B cell (primary cell): ENCODE measurements at regions not wholly inside any gene's neighbourhood (a gene's known extent, or its start where the extent isn't known, plus 50 kb on each side); places are given as distances from the start of the nearest gene placed in this dataset.

ENCODE experiments used
- ATAC-seq: fragments of 200-7000 bp; cut with Tn5 transposase; one replicate; pipeline ENCODE4 v1.10.0; 2021; ENCODE audit warnings: low read depth, mild to moderate bottlenecking, moderate number of reproducible peaks, moderate library complexity
- CTCF ChIA-PET: fragments of 350-600 bp; sonication (Branson Sonifier 250); formaldehyde crosslinking; loops from one replicate; lab custom pipeline; 2021; ENCODE audit warnings: antibody characterized with exemption, inconsistent platforms; lab: Charles Lee
- POLR2A ChIA-PET: fragments of 350-600 bp; sonication (Branson Sonifier 250); formaldehyde crosslinking; loops from one replicate; lab custom pipeline; 2021; ENCODE audit warnings: antibody characterized with exemption; lab: Charles Lee
- DNase-seq: peaks from one replicate; pipeline ENCODE4 v3.0.0; 2013
- H2AFZ ChIP-seq: 2 replicates; pipeline ENCODE4 v1.6.1; 2012; ENCODE audit warnings: mild to moderate bottlenecking, low read depth, low read length; ENCODE audit not compliant: insufficient read depth, poor library complexity, severe bottlenecking
- H3K27ac ChIP-seq, 2 donors: 1 replicate in 1 of 2; 2 replicates in 1 of 2; pipeline ENCODE4 v1.5.1; 2012 to 2013; ENCODE audit warnings: low read length in 2 of 2, mild to moderate bottlenecking in 2 of 2, moderate library complexity in 1 of 2
- H3K27me3 ChIP-seq, 4 experiments: fragments of 200-600 bp in 1 of 4; sonication (generic) in 1 of 4; replicated peaks in 1 of 4; 1 replicate in 2 of 4; 2 replicates in 2 of 4; pipeline versions ENCODE4 v1.6.1 to v1.7.0; 2013 to 2016; ENCODE audit warnings: low read length in 3 of 4, mild to moderate bottlenecking in 2 of 4, mixed read lengths in 1 of 4, moderate library complexity in 1 of 4; ENCODE audit not compliant: insufficient read depth in 4 of 4, control insufficient read depth in 3 of 4; ENCODE audit errors: control extremely low read depth in 1 of 4
- H3K36me3 ChIP-seq, 2 experiments: replicated peaks in 1 of 2; 1 replicate in 1 of 2; 2 replicates in 1 of 2; pipeline versions ENCODE4 v1.6.1 to v1.7.1; 2013; ENCODE audit warnings: low read length in 1 of 2; ENCODE audit not compliant: insufficient read depth in 2 of 2, control insufficient read depth in 1 of 2; ENCODE audit errors: control extremely low read depth in 1 of 2, extremely low read depth in 1 of 2
- H3K4me1 ChIP-seq, 2 donors: fragments of 200-600 bp in 1 of 2; sonication (generic) in 1 of 2; 1 replicate in 1 of 2; 2 replicates in 1 of 2; pipeline versions ENCODE4 v1.5.1 to v1.6.1; 2013 to 2017; ENCODE audit warnings: low read length in 2 of 2; ENCODE audit not compliant: control insufficient read depth in 2 of 2, insufficient read depth in 2 of 2
- H3K4me2 ChIP-seq: replicated peaks from 2 replicates; pipeline ENCODE3; 2012; ENCODE audit warnings: mild to moderate bottlenecking, low read depth, low read length; ENCODE audit not compliant: poor library complexity, severe bottlenecking
- H3K4me3 ChIP-seq, 5 experiments: fragments of 200-600 bp in 1 of 5; sonication (generic) in 1 of 5; 1 replicate in 3 of 5; 2 replicates in 2 of 5; pipeline versions ENCODE4 v1.5.1 to v1.7.0; 2011 to 2016; ENCODE audit warnings: low read length in 4 of 5, mild to moderate bottlenecking in 4 of 5, low read depth in 2 of 5, control low read depth in 1 of 5, moderate library complexity in 1 of 5; ENCODE audit not compliant: insufficient read depth in 1 of 5; ENCODE audit errors: control extremely low read depth in 1 of 5, extremely low read depth in 1 of 5
- H3K79me2 ChIP-seq: fragments of 200-600 bp; sonication (generic); one replicate; pipeline ENCODE4 v1.6.0; 2016; ENCODE audit warnings: low read length; ENCODE audit not compliant: control insufficient read depth, insufficient read depth
- H3K9ac ChIP-seq: fragments of 200-600 bp; sonication (generic); 2 replicates; pipeline ENCODE4 v1.6.1; 2017; ENCODE audit warnings: mild to moderate bottlenecking, low read length, moderate library complexity
- H3K9me3 ChIP-seq, 3 donors: one replicate each; pipeline versions ENCODE4 v1.6.1 to v1.7.1; 2013; ENCODE audit warnings: low read length in 2 of 3; ENCODE audit not compliant: control insufficient read depth in 2 of 3, insufficient read depth in 1 of 3; ENCODE audit errors: control extremely low read depth in 1 of 3
- H4K20me1 ChIP-seq: 2 replicates; pipeline ENCODE4 v1.6.0; 2012; ENCODE audit warnings: mild to moderate bottlenecking, low read length; ENCODE audit not compliant: insufficient read depth, control insufficient read depth, poor library complexity, severe bottlenecking
- H3K27ac Mint-ChIP-seq: one replicate; pipeline ENCODE4 v1.8.0; 2021; ENCODE audit warnings: mixed read lengths
- H3K27me3 Mint-ChIP-seq: one replicate; pipeline ENCODE4 v1.8.0; 2021; ENCODE audit warnings: mixed read lengths
- H3K4me1 Mint-ChIP-seq: one replicate; pipeline ENCODE4 v1.8.0; 2021; ENCODE audit warnings: mixed read lengths
- H3K4me3 Mint-ChIP-seq: one replicate; pipeline ENCODE4 v1.8.0; 2021; ENCODE audit warnings: mixed read lengths
- H3K9me3 Mint-ChIP-seq: one replicate; pipeline ENCODE4 v1.8.0; 2022; ENCODE audit warnings: mixed read lengths; ENCODE audit not compliant: insufficient read depth
- CTCF ChIP-seq: fragments of 200-600 bp; IDR thresholded peaks from one replicate; pipeline ENCODE4 v1.8.0; 2022; ENCODE audit warnings: antibody characterized with exemption, mild to moderate bottlenecking
- EZH2 ChIP-seq: IDR thresholded peaks from 2 replicates; pipeline ENCODE4 v1.6.1; 2012; ENCODE audit warnings: borderline replicate concordance, low read depth, mild to moderate bottlenecking, moderate library complexity, low read length; ENCODE audit not compliant: insufficient read depth, poor library complexity, severe bottlenecking
- WGBS: methylation state at CpG from one replicate; pipeline ENCODE4 v1.1.5; 2013; ENCODE audit warnings: missing lambda C conversion rate; ENCODE audit not compliant: insufficient coverage; 5-methylcytosine and 5-hydroxymethylcytosine counted together
- intact Hi-C: fragments of 100-400 bp; cut with micrococcal nuclease; formaldehyde crosslinking; loops from one replicate; pipeline ENCODE4 v1.10.0; 2022

- H3K27ac ChIP-seq: no peak overlapping the region
- intact Hi-C loops: no loop called here
Measured at GRCh38 chr6:90703336-90703735, 116.5 kb upstream of the MAP3K7 start.

GRCh38 chr6:90701926-90702325, 115.1 kb upstream of the MAP3K7 start:
- H3K4me1 Mint-ChIP-seq: peaks cover 4% of the 10 kb centered on the region
- no peak for ATAC-seq
- Histone ChIP-seq H4K20me1 (no peaks in the 10 kb centered on the region), H3K36me3 (no peaks in the 10 kb centered on the region), H2AFZ (no peak overlapping the region), H3K27me3 (no peaks in the 10 kb centered on the region), H3K4me2 (no peak overlapping the region), H3K4me1 (no peaks in the 10 kb centered on the region), H3K27ac (no peak overlapping the region), H3K4me3 (no peak overlapping the region), H3K9me3 (no peaks in the 10 kb centered on the region), H3K79me2 (no peaks in the 10 kb centered on the region), H3K9ac (no peak overlapping the region)
- intact Hi-C loops: no loop called here
- DNase-seq: no peak
- no peak overlapping the region for H3K27ac Mint-ChIP-seq
- ChIA-PET POLR2A (no interaction called here), CTCF (no interaction called here)
- no peak overlapping the region for H3K4me3 Mint-ChIP-seq
- no peak for TF ChIP-seq EZH2
- TF ChIP-seq CTCF: no peak
- H3K9me3 Mint-ChIP-seq: no peaks in the 10 kb centered on the region
- H3K27me3 Mint-ChIP-seq: peaks cover 6% of the 10 kb centered on the region
- no CpG with 5 or more reads among the region's 1 CpG for WGBS

More at GRCh38 chr6:90703336-90703735, 116.5 kb upstream of the MAP3K7 start:
- H3K36me3 ChIP-seq: no peaks in the 10 kb centered on the region
- no peaks in the 10 kb centered on the region for H3K9me3 Mint-ChIP-seq
- H4K20me1 ChIP-seq: no peaks in the 10 kb centered on the region
- 94% methylated on average over 6 of the region's 7 CpGs for WGBS
- no peaks in the 10 kb centered on the region for H3K4me1 ChIP-seq
- H3K4me3 Mint-ChIP-seq: no peak overlapping the region
- peaks cover 7% of the 10 kb centered on the region for H3K27me3 Mint-ChIP-seq
- no peak for DNase-seq
- ATAC-seq: no peak
- no peak overlapping the region for H3K4me3 ChIP-seq
- H3K4me1 Mint-ChIP-seq: peaks cover 4% of the 10 kb centered on the region
- H3K27me3 ChIP-seq: no peaks in the 10 kb centered on the region
- ChIA-PET POLR2A (no interaction called here), CTCF (no interaction called here)
- no peak overlapping the region for H3K9ac ChIP-seq
- H3K79me2 ChIP-seq: no peaks in the 10 kb centered on the region
- H3K4me2 ChIP-seq: no peak overlapping the region
- no peak overlapping the region for H3K27ac Mint-ChIP-seq
- no peak overlapping the region for H2AFZ ChIP-seq
- no peaks in the 10 kb centered on the region for H3K9me3 ChIP-seq
- no peak for TF ChIP-seq EZH2
- TF ChIP-seq CTCF: no peak
